Trophoblast cell (in vitro differentiated cells and primary cell): ENCODE measurements at regions not wholly inside any gene's neighbourhood (a gene's known extent, or its start where the extent isn't known, plus 50 kb on each side); places are given as distances from the start of the nearest gene placed in this dataset.

Experiments
- DNase-seq, 2 donors: peaks; one replicate each; pipeline ENCODE4 v3.0.0-alpha.2; 2016
- H2AFZ ChIP-seq: 2 replicates; pipeline ENCODE4 v1.6.1; 2013; ENCODE audit warnings: low read length, moderate library complexity, mild to moderate bottlenecking; ENCODE audit not compliant: insufficient read depth, poor library complexity
- H2AK5ac ChIP-seq: 2 replicates; pipeline ENCODE4 v1.6.1; 2013; ENCODE audit warnings: mild to moderate bottlenecking, low read length
- H2BK120ac ChIP-seq: 2 replicates; pipeline ENCODE4 v1.6.1; 2013; ENCODE audit warnings: low read length, mild to moderate bottlenecking, moderate library complexity; ENCODE audit not compliant: insufficient read depth, poor library complexity
- H2BK12ac ChIP-seq: 2 replicates; pipeline ENCODE4 v1.6.1; 2013; ENCODE audit warnings: mild to moderate bottlenecking, low read length, moderate library complexity
- H2BK5ac ChIP-seq: 2 replicates; pipeline ENCODE4 v1.6.1; 2013; ENCODE audit warnings: low read length, low read depth, moderate library complexity, mild to moderate bottlenecking; ENCODE audit not compliant: poor library complexity
- H3K14ac ChIP-seq: 2 replicates; pipeline ENCODE4 v1.6.1; 2013; ENCODE audit warnings: mild to moderate bottlenecking, low read length
- H3K18ac ChIP-seq: 2 replicates; pipeline ENCODE4 v1.6.1; 2013; ENCODE audit warnings: mild to moderate bottlenecking, low read length
- H3K23ac ChIP-seq: 2 replicates; pipeline ENCODE4 v1.6.1; 2013; ENCODE audit warnings: low read length
- H3K27ac ChIP-seq: 2 replicates; pipeline ENCODE4 v1.5.1; 2013; ENCODE audit warnings: low read depth, mild to moderate bottlenecking, inconsistent platforms, low read length, moderate library complexity
- H3K27me3 ChIP-seq: 2 replicates; pipeline ENCODE4 v1.6.1; 2013; ENCODE audit warnings: inconsistent platforms, mild to moderate bottlenecking, low read length, moderate library complexity; ENCODE audit not compliant: insufficient read depth
- H3K36me3 ChIP-seq, 2 experiments: 1 replicate in 1 of 2; 2 replicates in 1 of 2; pipeline ENCODE4 v1.6.1; 2013; ENCODE audit warnings: low read length in 2 of 2, mild to moderate bottlenecking in 2 of 2, moderate library complexity in 1 of 2; ENCODE audit not compliant: insufficient read depth in 2 of 2, control insufficient read depth in 1 of 2
- H3K4ac ChIP-seq: 2 replicates; pipeline ENCODE4 v1.6.1; 2013; ENCODE audit warnings: low read depth, mild to moderate bottlenecking, low read length, moderate library complexity
- H3K4me1 ChIP-seq, 2 experiments: 1 replicate in 1 of 2; 2 replicates in 1 of 2; pipeline ENCODE4 v1.6.1; 2013; ENCODE audit warnings: low read length in 2 of 2, mild to moderate bottlenecking in 2 of 2, moderate library complexity in 1 of 2; ENCODE audit not compliant: insufficient read depth in 2 of 2, control insufficient read depth in 1 of 2
- H3K4me2 ChIP-seq: 2 replicates; pipeline ENCODE4 v1.6.1; 2013; ENCODE audit warnings: inconsistent platforms, mild to moderate bottlenecking, low read length, moderate library complexity
- H3K4me3 ChIP-seq: 2 replicates; pipeline ENCODE4 v1.5.1; 2013; ENCODE audit warnings: mild to moderate bottlenecking, low read depth, low read length, inconsistent platforms
- H3K79me1 ChIP-seq: one replicate; pipeline ENCODE4 v1.6.1; 2013; ENCODE audit warnings: low read length
- H3K79me2 ChIP-seq: 2 replicates; pipeline ENCODE4 v1.6.1; 2013; ENCODE audit warnings: low read length, mild to moderate bottlenecking; ENCODE audit not compliant: control insufficient read depth, insufficient read depth, poor library complexity
- H3K9ac ChIP-seq: 2 replicates; pipeline ENCODE4 v1.6.1; 2013; ENCODE audit warnings: mild to moderate bottlenecking, low read length
- H3K9me3 ChIP-seq: 2 replicates; pipeline ENCODE4 v1.6.1; 2013; ENCODE audit warnings: low read depth, mild to moderate bottlenecking, control low read depth, inconsistent platforms, low read length; ENCODE audit not compliant: insufficient read depth
- H4K12ac ChIP-seq: 2 replicates; pipeline ENCODE4 v1.6.1; 2013; ENCODE audit warnings: low read depth, mild to moderate bottlenecking, low read length, moderate library complexity
- H4K8ac ChIP-seq: 2 replicates; pipeline ENCODE4 v1.6.1; 2013; ENCODE audit warnings: low read depth, mild to moderate bottlenecking, low read length, moderate library complexity
- H4K91ac ChIP-seq: one replicate; pipeline ENCODE4 v1.6.1; 2013; ENCODE audit warnings: low read depth, mild to moderate bottlenecking, low read length, moderate library complexity
- WGBS: extraction: QIAGEN DNeasy Blood & Tissue Kit; methylation state at CpG from one replicate; pipeline ENCODE4 v1.1.7; 2013; ENCODE audit warnings: missing lambda C conversion rate; ENCODE audit not compliant: insufficient read length, insufficient coverage; ENCODE audit errors: extremely low coverage; 5-methylcytosine and 5-hydroxymethylcytosine counted together

GRCh38 chr16:86122681-86123342 lies 223.8 kb downstream of the IRF8 start:
- no peak for DNase-seq
- Histone ChIP-seq H3K9me3 (no peaks in the 10 kb centered on the region), H3K4me2 (no peak overlapping the region), H3K4ac (no peak overlapping the region), H4K91ac (no peak overlapping the region), H2AK5ac (no peak overlapping the region), H4K8ac (no peak overlapping the region), H2BK12ac (no peak overlapping the region), H2BK120ac (no peak overlapping the region), H3K4me1 (no peaks in the 10 kb centered on the region), H2BK5ac (no peak overlapping the region), H2AFZ (no peak overlapping the region), H3K9ac (no peak overlapping the region), H3K79me2 (no peaks in the 10 kb centered on the region), H3K36me3 (no peaks in the 10 kb centered on the region), H3K27me3 (no peaks in the 10 kb centered on the region), H3K27ac (no peak overlapping the region), H3K18ac (no peak overlapping the region), H3K4me3 (no peak overlapping the region), H3K14ac (no peak overlapping the region), H3K79me1 (no peaks in the 10 kb centered on the region), H3K23ac (no peak overlapping the region), H4K12ac (no peak overlapping the region)
- WGBS, result no CpG with 5 or more reads among the region's 15 CpGs

DNA sequence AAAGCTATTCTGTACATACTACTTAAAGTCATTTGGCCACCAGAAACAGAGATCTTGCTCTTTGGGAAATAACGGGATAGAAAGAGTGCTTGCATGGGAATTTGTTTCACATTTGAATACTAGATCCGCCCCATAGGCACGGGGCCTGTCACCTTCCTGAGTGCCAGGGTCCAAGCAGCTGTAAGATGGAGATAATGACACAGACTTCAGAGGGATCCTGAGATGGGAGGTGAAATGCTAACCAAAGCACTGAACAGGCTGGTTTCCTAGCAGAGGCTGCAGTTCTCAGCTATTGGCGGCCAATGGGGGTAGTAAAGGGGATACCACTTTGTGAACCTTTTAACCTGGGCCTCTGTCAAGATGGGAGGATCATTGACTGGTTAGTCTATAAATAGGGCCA lies 225.4 kb downstream of the IRF8 start:
- Histone ChIP-seq H3K79me2 (no peaks in the 10 kb centered on the region), H3K9me3 (no peaks in the 10 kb centered on the region), H3K4me3 (no peak overlapping the region), H3K4ac (no peak overlapping the region), H2BK120ac (no peak overlapping the region), H4K91ac (no peak overlapping the region), H3K18ac (no peak overlapping the region), H3K9ac (no peak overlapping the region), H4K12ac (no peak overlapping the region), H3K79me1 (no peaks in the 10 kb centered on the region), H4K8ac (no peak overlapping the region), H2AFZ (no peak overlapping the region), H3K4me2 (no peak overlapping the region), H2AK5ac (no peak overlapping the region), H3K27me3 (no peaks in the 10 kb centered on the region), H2BK5ac (no peak overlapping the region), H3K23ac (no peak overlapping the region), H3K27ac (no peak overlapping the region), H2BK12ac (no peak overlapping the region), H3K4me1 (no peaks in the 10 kb centered on the region), H3K36me3 (no peaks in the 10 kb centered on the region), H3K14ac (no peak overlapping the region)
- WGBS, result no CpG with 5 or more reads among the region's 4 CpGs
- DNase-seq, result no peak

- Histone ChIP-seq H3K4me2 (no peak overlapping the region), H3K27ac (no peak overlapping the region), H3K9ac (no peak overlapping the region), H3K79me1 (no peaks in the 10 kb centered on the region), H3K9me3 (no peaks in the 10 kb centered on the region), H3K36me3 (no peaks in the 10 kb centered on the region), H2BK5ac (no peak overlapping the region), H3K4me3 (no peak overlapping the region), H3K23ac (no peak overlapping the region), H2AK5ac (no peak overlapping the region), H4K8ac (no peak overlapping the region), H3K4me1 (no peaks in the 10 kb centered on the region), H2BK120ac (no peak overlapping the region), H4K91ac (no peak overlapping the region), H3K79me2 (no peaks in the 10 kb centered on the region), H3K14ac (no peak overlapping the region), H4K12ac (no peak overlapping the region), H3K18ac (no peak overlapping the region), H2BK12ac (no peak overlapping the region), H3K4ac (no peak overlapping the region), H3K27me3 (no peaks in the 10 kb centered on the region), H2AFZ (no peak overlapping the region)
- WGBS, result no CpG with 5 or more reads among the region's 12 CpGs
- no peak for DNase-seq
Observed at GRCh38 chr16:86126891-86127290, 227.9 kb downstream of the IRF8 start.

GRCh38 chr16:86127366-86127765 lies 228.4 kb downstream of the IRF8 start:
- H3K79me2 ChIP-seq, result no peaks in the 10 kb centered on the region
- no peak overlapping the region for H3K4ac ChIP-seq
- H3K79me1 ChIP-seq, result no peaks in the 10 kb centered on the region
- no peak for DNase-seq
- no peak overlapping the region for H3K14ac ChIP-seq
- no peak overlapping the region for H4K12ac ChIP-seq
- no peak overlapping the region for H2AFZ ChIP-seq
- H4K8ac ChIP-seq, result no peak overlapping the region
- H4K91ac ChIP-seq, result no peak overlapping the region
- H2AK5ac ChIP-seq, result no peak overlapping the region
- no peaks in the 10 kb centered on the region for H3K27me3 ChIP-seq
- no peak overlapping the region for H2BK5ac ChIP-seq
- H3K36me3 ChIP-seq, result no peaks in the 10 kb centered on the region
- H3K27ac ChIP-seq, result no peak overlapping the region
- H3K9me3 ChIP-seq, result no peaks in the 10 kb centered on the region
- H3K4me3 ChIP-seq, result no peak overlapping the region
- H3K23ac ChIP-seq, result no peak overlapping the region
- no peak overlapping the region for H3K18ac ChIP-seq
- WGBS, result no CpG with 5 or more reads among the region's 13 CpGs
- H2BK12ac ChIP-seq, result no peak overlapping the region
- H3K4me1 ChIP-seq, result no peaks in the 10 kb centered on the region
- H2BK120ac ChIP-seq, result no peak overlapping the region
- H3K9ac ChIP-seq, result no peak overlapping the region
- no peak overlapping the region for H3K4me2 ChIP-seq
